ENCODE measurements at regions not wholly inside any gene's neighbourhood (a gene's known extent, or its start where the extent isn't known, plus 50 kb on each side); places are given as distances from the start of the nearest gene placed in this dataset.

- no peak overlapping the region for H2AFZ ChIP-seq (ENCODE audit: insufficient read depth, low read length, poor library complexity)
- H3K27me3 ChIP-seq (ENCODE audit: insufficient read depth, low read length) = no peaks in the 10 kb centered on the region
- no peak overlapping the region for H3K4me2 ChIP-seq (ENCODE audit: low read length)
- no peaks in the 10 kb centered on the region for H3K36me3 ChIP-seq (ENCODE audit: control insufficient read depth in 1 of 2, insufficient read depth in 2 of 2, low read length in 2 of 2)
- no peak overlapping the region for H2BK12ac ChIP-seq (ENCODE audit: low read length)
- H3K14ac ChIP-seq (ENCODE audit: low read length) = no peak overlapping the region
- H3K79me2 ChIP-seq (ENCODE audit: control insufficient read depth, insufficient read depth, low read length, poor library complexity) = no peaks in the 10 kb centered on the region
- H3K4me1 ChIP-seq (ENCODE audit: control insufficient read depth in 1 of 2, insufficient read depth in 2 of 2, low read length in 2 of 2) = peaks cover 0 to 2% of the 10 kb centered on the region in 2 experiments
- no peak overlapping the region for H4K91ac ChIP-seq (ENCODE audit: low read depth, low read length)
- H3K4me3 ChIP-seq (ENCODE audit: low read depth, low read length) = no peak overlapping the region
- H3K18ac ChIP-seq (ENCODE audit: low read length) = no peak overlapping the region
- no peak overlapping the region for H2BK5ac ChIP-seq (ENCODE audit: low read depth, low read length, poor library complexity)
- no peak for DNase-seq
- no peak overlapping the region for H3K27ac ChIP-seq (ENCODE audit: low read depth, low read length)
- H3K23ac ChIP-seq (ENCODE audit: low read length) = no peak overlapping the region
- no peak overlapping the region for H4K12ac ChIP-seq (ENCODE audit: low read depth, low read length)
- H3K79me1 ChIP-seq (ENCODE audit: low read length) = peaks cover 2% of the 10 kb centered on the region
- no peak overlapping the region for H2BK120ac ChIP-seq (ENCODE audit: insufficient read depth, low read length, poor library complexity)
- H2AK5ac ChIP-seq (ENCODE audit: low read length) = no peak overlapping the region
- no peak overlapping the region for H3K9ac ChIP-seq (ENCODE audit: low read length)
- H4K8ac ChIP-seq (ENCODE audit: low read depth, low read length) = no peak overlapping the region
- H3K4ac ChIP-seq (ENCODE audit: low read depth, low read length) = no peak overlapping the region
- no peaks in the 10 kb centered on the region for H3K9me3 ChIP-seq (ENCODE audit: insufficient read depth, low read depth, low read length)
- no CpG with 5 or more reads among the region's 3 CpGs for WGBS (ENCODE audit: extremely low coverage, insufficient coverage, insufficient read length)
These were observed 174.1 kb upstream of the EEA1 start for GRCh38 chr12:93103154-93103553.

GRCh38 chr12:93104535-93104934 lies 175.4 kb upstream of the EEA1 start:
- H3K4me2 ChIP-seq (ENCODE audit: low read length) = no peak overlapping the region
- no peak overlapping the region for H3K27ac ChIP-seq (ENCODE audit: low read depth, low read length)
- no peak overlapping the region for H3K4me3 ChIP-seq (ENCODE audit: low read depth, low read length)
- H2BK12ac ChIP-seq (ENCODE audit: low read length) = no peak overlapping the region
- no peak for DNase-seq
- peaks cover 0 to 3% of the 10 kb centered on the region in 2 experiments for H3K4me1 ChIP-seq (ENCODE audit: control insufficient read depth in 1 of 2, insufficient read depth in 2 of 2, low read length in 2 of 2)
- no peak overlapping the region for H4K91ac ChIP-seq (ENCODE audit: low read depth, low read length)
- H3K79me2 ChIP-seq (ENCODE audit: control insufficient read depth, insufficient read depth, low read length, poor library complexity) = no peaks in the 10 kb centered on the region
- no peak overlapping the region for H3K23ac ChIP-seq (ENCODE audit: low read length)
- H2AK5ac ChIP-seq (ENCODE audit: low read length) = no peak overlapping the region
- H3K79me1 ChIP-seq (ENCODE audit: low read length) = peaks cover 2% of the 10 kb centered on the region
- H3K9ac ChIP-seq (ENCODE audit: low read length) = no peak overlapping the region
- H4K8ac ChIP-seq (ENCODE audit: low read depth, low read length) = no peak overlapping the region
- no peak overlapping the region for H2BK120ac ChIP-seq (ENCODE audit: insufficient read depth, low read length, poor library complexity)
- H4K12ac ChIP-seq (ENCODE audit: low read depth, low read length) = no peak overlapping the region
- no CpG with 5 or more reads among the region's 1 CpG for WGBS (ENCODE audit: extremely low coverage, insufficient coverage, insufficient read length)
- no peak overlapping the region for H3K4ac ChIP-seq (ENCODE audit: low read depth, low read length)
- no peak overlapping the region for H3K14ac ChIP-seq (ENCODE audit: low read length)
- no peaks in the 10 kb centered on the region for H3K36me3 ChIP-seq (ENCODE audit: control insufficient read depth in 1 of 2, insufficient read depth in 2 of 2, low read length in 2 of 2)
- no peaks in the 10 kb centered on the region for H3K9me3 ChIP-seq (ENCODE audit: insufficient read depth, low read depth, low read length)
- H3K18ac ChIP-seq (ENCODE audit: low read length) = no peak overlapping the region
- H2AFZ ChIP-seq (ENCODE audit: insufficient read depth, low read length, poor library complexity) = no peak overlapping the region
- H2BK5ac ChIP-seq (ENCODE audit: low read depth, low read length, poor library complexity) = no peak overlapping the region
- H3K27me3 ChIP-seq (ENCODE audit: insufficient read depth, low read length) = no peaks in the 10 kb centered on the region

DNA sequence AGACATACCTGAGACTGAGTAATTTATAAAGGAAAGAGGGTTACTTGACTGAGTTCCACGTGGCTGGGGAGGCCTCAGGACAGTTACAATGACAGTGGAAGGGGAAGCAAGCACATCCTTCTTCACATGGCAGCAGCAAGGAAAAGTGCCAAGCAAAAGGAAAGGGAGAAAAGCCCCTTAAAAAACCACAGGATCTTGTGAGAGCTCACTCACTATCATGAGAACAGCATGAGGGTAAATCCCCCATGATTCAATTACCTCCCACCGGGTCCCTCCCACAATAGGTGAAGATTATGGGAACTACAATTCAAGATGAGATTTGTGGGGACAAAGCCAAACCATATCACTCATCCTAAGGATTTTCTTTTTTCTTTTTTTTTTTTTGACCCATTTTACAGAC lies 177.8 kb upstream of the EEA1 start:
- no peaks in the 10 kb centered on the region for H3K79me2 ChIP-seq (ENCODE audit: control insufficient read depth, insufficient read depth, low read length, poor library complexity)
- no peaks in the 10 kb centered on the region for H3K79me1 ChIP-seq (ENCODE audit: low read length)
- no peak overlapping the region for H2BK5ac ChIP-seq (ENCODE audit: low read depth, low read length, poor library complexity)
- H3K27me3 ChIP-seq (ENCODE audit: insufficient read depth, low read length) = no peaks in the 10 kb centered on the region
- H3K4me1 ChIP-seq (ENCODE audit: control insufficient read depth in 1 of 2, insufficient read depth in 2 of 2, low read length in 2 of 2) = peaks cover 0 to 5% of the 10 kb centered on the region in 2 experiments
- no peak overlapping the region for H3K27ac ChIP-seq (ENCODE audit: low read depth, low read length)
- H3K9ac ChIP-seq (ENCODE audit: low read length) = no peak overlapping the region
- H3K36me3 ChIP-seq (ENCODE audit: control insufficient read depth in 1 of 2, insufficient read depth in 2 of 2, low read length in 2 of 2) = no peaks in the 10 kb centered on the region
- H2BK12ac ChIP-seq (ENCODE audit: low read length) = no peak overlapping the region
- DNase-seq = no peak
- no peaks in the 10 kb centered on the region for H3K9me3 ChIP-seq (ENCODE audit: insufficient read depth, low read depth, low read length)
- no peak overlapping the region for H3K23ac ChIP-seq (ENCODE audit: low read length)
- H2AK5ac ChIP-seq (ENCODE audit: low read length) = no peak overlapping the region
- no peak overlapping the region for H3K4ac ChIP-seq (ENCODE audit: low read depth, low read length)
- no peak overlapping the region for H3K4me3 ChIP-seq (ENCODE audit: low read depth, low read length)
- no peak overlapping the region for H3K4me2 ChIP-seq (ENCODE audit: low read length)
- H3K14ac ChIP-seq (ENCODE audit: low read length) = no peak overlapping the region
- no peak overlapping the region for H4K8ac ChIP-seq (ENCODE audit: low read depth, low read length)
- no peak overlapping the region for H2BK120ac ChIP-seq (ENCODE audit: insufficient read depth, low read length, poor library complexity)
- no peak overlapping the region for H3K18ac ChIP-seq (ENCODE audit: low read length)
- no peak overlapping the region for H4K12ac ChIP-seq (ENCODE audit: low read depth, low read length)
- H4K91ac ChIP-seq (ENCODE audit: low read depth, low read length) = no peak overlapping the region
- no peak overlapping the region for H2AFZ ChIP-seq (ENCODE audit: insufficient read depth, low read length, poor library complexity)
- no CpG with 5 or more reads among the region's 2 CpGs for WGBS (ENCODE audit: extremely low coverage, insufficient coverage, insufficient read length)

DNA sequence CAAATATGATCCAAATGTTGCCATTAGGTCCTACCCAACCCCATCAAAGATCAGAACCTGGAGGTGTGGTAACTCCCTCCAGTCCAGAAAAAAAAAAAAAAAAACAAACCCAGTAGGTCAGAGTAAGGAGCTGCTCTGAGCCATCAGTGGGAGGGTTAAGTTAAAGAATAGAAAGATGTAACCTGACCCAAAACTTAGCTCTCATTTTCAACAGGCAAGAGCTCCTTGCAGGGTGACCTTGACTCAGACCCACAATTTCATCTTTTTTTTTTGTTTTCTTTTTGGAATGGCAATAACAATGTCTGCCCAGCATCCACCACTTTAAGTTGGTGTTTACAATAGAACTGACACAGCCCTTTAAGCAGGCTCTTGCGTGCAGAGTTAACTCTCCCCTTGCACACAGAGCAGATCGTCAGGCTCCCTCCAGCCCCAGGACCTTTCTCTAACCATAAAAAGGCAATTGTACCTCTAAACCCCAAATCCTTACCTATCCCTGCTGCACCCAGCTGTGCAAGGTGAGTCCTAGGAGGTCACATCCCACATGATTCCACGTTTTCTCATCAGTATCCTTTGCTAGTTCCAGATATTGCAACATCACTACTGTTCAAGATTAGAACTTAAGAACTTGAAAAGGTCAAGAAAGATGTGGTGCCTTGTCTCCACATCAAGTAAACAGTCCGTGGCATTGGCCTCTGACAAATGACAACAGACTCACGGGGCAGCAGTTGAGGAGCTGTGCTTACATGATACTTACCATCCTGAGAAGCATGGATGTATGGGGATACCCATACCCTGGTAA lies 178.6 kb upstream of the EEA1 start:
- H3K14ac ChIP-seq (ENCODE audit: low read length) = no peak overlapping the region
- no peak for DNase-seq
- H4K91ac ChIP-seq (ENCODE audit: low read depth, low read length) = no peak overlapping the region
- no peak overlapping the region for H3K4ac ChIP-seq (ENCODE audit: low read depth, low read length)
- H2BK120ac ChIP-seq (ENCODE audit: insufficient read depth, low read length, poor library complexity) = no peak overlapping the region
- no peak overlapping the region for H2AFZ ChIP-seq (ENCODE audit: insufficient read depth, low read length, poor library complexity)
- peaks cover 0 to 5% of the 10 kb centered on the region in 2 experiments for H3K4me1 ChIP-seq (ENCODE audit: control insufficient read depth in 1 of 2, insufficient read depth in 2 of 2, low read length in 2 of 2)
- H3K4me3 ChIP-seq (ENCODE audit: low read depth, low read length) = no peak overlapping the region
- H2BK5ac ChIP-seq (ENCODE audit: low read depth, low read length, poor library complexity) = no peak overlapping the region
- no peak overlapping the region for H3K23ac ChIP-seq (ENCODE audit: low read length)
- H3K79me1 ChIP-seq (ENCODE audit: low read length) = no peaks in the 10 kb centered on the region
- H2AK5ac ChIP-seq (ENCODE audit: low read length) = no peak overlapping the region
- no peak overlapping the region for H3K18ac ChIP-seq (ENCODE audit: low read length)
- H3K4me2 ChIP-seq (ENCODE audit: low read length) = no peak overlapping the region
- no CpG with 5 or more reads among the region's 5 CpGs for WGBS (ENCODE audit: extremely low coverage, insufficient coverage, insufficient read length)
- no peaks in the 10 kb centered on the region for H3K9me3 ChIP-seq (ENCODE audit: insufficient read depth, low read depth, low read length)
- H3K27me3 ChIP-seq (ENCODE audit: insufficient read depth, low read length) = no peaks in the 10 kb centered on the region
- no peak overlapping the region for H4K12ac ChIP-seq (ENCODE audit: low read depth, low read length)
- H3K79me2 ChIP-seq (ENCODE audit: control insufficient read depth, insufficient read depth, low read length, poor library complexity) = no peaks in the 10 kb centered on the region
- H3K9ac ChIP-seq (ENCODE audit: low read length) = no peak overlapping the region
- H4K8ac ChIP-seq (ENCODE audit: low read depth, low read length) = no peak overlapping the region
- no peak overlapping the region for H2BK12ac ChIP-seq (ENCODE audit: low read length)
- H3K36me3 ChIP-seq (ENCODE audit: control insufficient read depth in 1 of 2, insufficient read depth in 2 of 2, low read length in 2 of 2) = no peaks in the 10 kb centered on the region
- no peak overlapping the region for H3K27ac ChIP-seq (ENCODE audit: low read depth, low read length)
